ENCODE measurements at regions not wholly inside any gene's neighbourhood (a gene's known extent, or its start where the extent isn't known, plus 50 kb on each side); places are given as distances from the start of the nearest gene placed in this dataset.

DNA sequence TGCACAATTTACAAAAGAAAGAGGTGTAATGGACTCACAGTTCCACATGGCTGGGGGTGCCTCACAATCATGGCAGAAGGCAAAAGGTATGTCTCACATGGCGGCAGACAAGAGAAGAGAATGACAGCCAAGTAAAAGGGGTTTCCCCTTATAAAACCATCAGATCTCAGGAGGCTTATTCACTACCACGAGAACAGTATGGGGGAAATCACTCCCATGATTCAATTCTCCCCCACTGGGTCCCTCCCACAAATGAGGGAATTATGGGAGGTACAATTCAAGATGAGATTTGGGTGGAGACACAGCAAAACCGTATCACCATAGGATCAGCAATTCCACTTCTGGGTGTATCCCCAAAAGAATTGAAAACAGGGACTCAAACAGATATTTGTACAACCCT is 97.5 kb upstream of the STX18 start:
- Histone ChIP-seq H3K9me2 (no peaks in the 10 kb centered on the region), H4K20me1 (ENCODE audit: insufficient read depth) (no peaks in the 10 kb centered on the region), H3K4me2 (no peak overlapping the region), H3F3A (replicated peaks; ENCODE audit: insufficient read depth) (no peaks in the 10 kb centered on the region), H3K79me2 (ENCODE audit: insufficient read depth) (no peaks in the 10 kb centered on the region), H3K4me3 (ENCODE audit: low read depth in 2 of 2, low read length in 1 of 2) (no peak overlapping the region), H3K4me1 (ENCODE audit: control insufficient read depth in 1 of 2, insufficient read depth in 2 of 2, low read depth in 1 of 2, low read length in 1 of 2) (no peaks in the 10 kb centered on the region; a peak in 1 of 4 replicates), H3K9ac (no peak overlapping the region), H2AFZ (ENCODE audit: low read depth) (no peak overlapping the region), H3K36me3 (replicated peaks in 1 of 2; ENCODE audit: control insufficient read depth in 1 of 2, insufficient read depth in 2 of 2, low read length in 1 of 2) (no peaks in the 10 kb centered on the region), H3K27me3 (ENCODE audit: insufficient read depth) (no peaks in the 10 kb centered on the region), H3K9me3 (no peaks in the 10 kb centered on the region), H3K27ac (ENCODE audit: low read depth in 2 of 2, low read length in 1 of 2) (no peak overlapping the region)
- TF ChIP-seq RAD21 (IDR thresholded peaks at IDR 0.05; ENCODE audit: low read length), result no peak
- TF ChIP-seq, protein P1, sequence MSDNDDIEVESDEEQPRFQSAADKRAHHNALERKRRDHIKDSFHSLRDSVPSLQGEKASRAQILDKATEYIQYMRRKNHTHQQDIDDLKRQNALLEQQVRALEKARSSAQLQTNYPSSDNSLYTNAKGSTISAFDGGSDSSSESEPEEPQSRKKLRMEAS (IDR thresholded peaks at IDR 0.05; ENCODE audit: low read depth), result no peak
- no peak for TF ChIP-seq NRF1 (IDR thresholded peaks at IDR 0.05; ENCODE audit: low read depth, low read length)
- TF ChIP-seq ELF1 (IDR thresholded peaks at IDR 0.05), result no peak
- no peak for TF ChIP-seq TCF12 (IDR thresholded peaks at IDR 0.05)
- TF ChIP-seq RCOR1 (IDR thresholded peaks at IDR 0.05; ENCODE audit: low read length), result no peak
- TF ChIP-seq, protein P2, sequence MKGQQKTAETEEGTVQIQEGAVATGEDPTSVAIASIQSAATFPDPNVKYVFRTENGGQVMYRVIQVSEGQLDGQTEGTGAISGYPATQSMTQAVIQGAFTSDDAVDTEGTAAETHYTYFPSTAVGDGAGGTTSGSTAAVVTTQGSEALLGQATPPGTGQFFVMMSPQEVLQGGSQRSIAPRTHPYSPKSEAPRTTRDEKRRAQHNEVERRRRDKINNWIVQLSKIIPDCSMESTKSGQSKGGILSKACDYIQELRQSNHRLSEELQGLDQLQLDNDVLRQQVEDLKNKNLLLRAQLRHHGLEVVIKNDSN (IDR thresholded peaks at IDR 0.05; ENCODE audit: borderline replicate concordance, low read depth), result no peak
- TF ChIP-seq, protein P3, sequence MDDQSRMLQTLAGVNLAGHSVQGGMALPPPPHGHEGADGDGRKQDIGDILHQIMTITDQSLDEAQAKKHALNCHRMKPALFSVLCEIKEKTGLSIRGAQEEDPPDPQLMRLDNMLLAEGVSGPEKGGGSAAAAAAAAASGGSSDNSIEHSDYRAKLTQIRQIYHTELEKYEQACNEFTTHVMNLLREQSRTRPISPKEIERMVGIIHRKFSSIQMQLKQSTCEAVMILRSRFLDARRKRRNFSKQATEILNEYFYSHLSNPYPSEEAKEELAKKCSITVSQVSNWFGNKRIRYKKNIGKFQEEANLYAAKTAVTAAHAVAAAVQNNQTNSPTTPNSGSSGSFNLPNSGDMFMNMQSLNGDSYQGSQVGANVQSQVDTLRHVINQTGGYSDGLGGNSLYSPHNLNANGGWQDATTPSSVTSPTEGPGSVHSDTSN (IDR thresholded peaks at IDR 0.05), result no peak
- no peak for TF ChIP-seq FOXM1 (IDR thresholded peaks at IDR 0.05; ENCODE audit: low read depth)
- TF ChIP-seq, protein P4, sequence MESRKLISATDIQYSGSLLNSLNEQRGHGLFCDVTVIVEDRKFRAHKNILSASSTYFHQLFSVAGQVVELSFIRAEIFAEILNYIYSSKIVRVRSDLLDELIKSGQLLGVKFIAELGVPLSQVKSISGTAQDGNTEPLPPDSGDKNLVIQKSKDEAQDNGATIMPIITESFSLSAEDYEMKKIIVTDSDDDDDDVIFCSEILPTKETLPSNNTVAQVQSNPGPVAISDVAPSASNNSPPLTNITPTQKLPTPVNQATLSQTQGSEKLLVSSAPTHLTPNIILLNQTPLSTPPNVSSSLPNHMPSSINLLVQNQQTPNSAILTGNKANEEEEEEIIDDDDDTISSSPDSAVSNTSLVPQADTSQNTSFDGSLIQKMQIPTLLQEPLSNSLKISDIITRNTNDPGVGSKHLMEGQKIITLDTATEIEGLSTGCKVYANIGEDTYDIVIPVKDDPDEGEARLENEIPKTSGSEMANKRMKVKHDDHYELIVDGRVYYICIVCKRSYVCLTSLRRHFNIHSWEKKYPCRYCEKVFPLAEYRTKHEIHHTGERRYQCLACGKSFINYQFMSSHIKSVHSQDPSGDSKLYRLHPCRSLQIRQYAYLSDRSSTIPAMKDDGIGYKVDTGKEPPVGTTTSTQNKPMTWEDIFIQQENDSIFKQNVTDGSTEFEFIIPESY (IDR thresholded peaks at IDR 0.05; ENCODE audit: borderline replicate concordance, low read depth), result no peak
- TF ChIP-seq RFX5 (IDR thresholded peaks at IDR 0.05; ENCODE audit: low read length), result no peak
- TF ChIP-seq NFIC (IDR thresholded peaks at IDR 0.05; ENCODE audit: borderline replicate concordance), result no peak
- TF ChIP-seq EP300 (IDR thresholded peaks at IDR 0.05; ENCODE audit: borderline replicate concordance in 1 of 2, low read depth in 1 of 2, low read length in 1 of 2), result no peak
- no peak for TF ChIP-seq SIN3A (IDR thresholded peaks at IDR 0.05; ENCODE audit: borderline replicate concordance, low read depth, low read length)
- no peak for TF ChIP-seq GATA2 (CRISPR knock-in tag; IDR thresholded peaks at IDR 0.05)
- TF ChIP-seq, protein P5, sequence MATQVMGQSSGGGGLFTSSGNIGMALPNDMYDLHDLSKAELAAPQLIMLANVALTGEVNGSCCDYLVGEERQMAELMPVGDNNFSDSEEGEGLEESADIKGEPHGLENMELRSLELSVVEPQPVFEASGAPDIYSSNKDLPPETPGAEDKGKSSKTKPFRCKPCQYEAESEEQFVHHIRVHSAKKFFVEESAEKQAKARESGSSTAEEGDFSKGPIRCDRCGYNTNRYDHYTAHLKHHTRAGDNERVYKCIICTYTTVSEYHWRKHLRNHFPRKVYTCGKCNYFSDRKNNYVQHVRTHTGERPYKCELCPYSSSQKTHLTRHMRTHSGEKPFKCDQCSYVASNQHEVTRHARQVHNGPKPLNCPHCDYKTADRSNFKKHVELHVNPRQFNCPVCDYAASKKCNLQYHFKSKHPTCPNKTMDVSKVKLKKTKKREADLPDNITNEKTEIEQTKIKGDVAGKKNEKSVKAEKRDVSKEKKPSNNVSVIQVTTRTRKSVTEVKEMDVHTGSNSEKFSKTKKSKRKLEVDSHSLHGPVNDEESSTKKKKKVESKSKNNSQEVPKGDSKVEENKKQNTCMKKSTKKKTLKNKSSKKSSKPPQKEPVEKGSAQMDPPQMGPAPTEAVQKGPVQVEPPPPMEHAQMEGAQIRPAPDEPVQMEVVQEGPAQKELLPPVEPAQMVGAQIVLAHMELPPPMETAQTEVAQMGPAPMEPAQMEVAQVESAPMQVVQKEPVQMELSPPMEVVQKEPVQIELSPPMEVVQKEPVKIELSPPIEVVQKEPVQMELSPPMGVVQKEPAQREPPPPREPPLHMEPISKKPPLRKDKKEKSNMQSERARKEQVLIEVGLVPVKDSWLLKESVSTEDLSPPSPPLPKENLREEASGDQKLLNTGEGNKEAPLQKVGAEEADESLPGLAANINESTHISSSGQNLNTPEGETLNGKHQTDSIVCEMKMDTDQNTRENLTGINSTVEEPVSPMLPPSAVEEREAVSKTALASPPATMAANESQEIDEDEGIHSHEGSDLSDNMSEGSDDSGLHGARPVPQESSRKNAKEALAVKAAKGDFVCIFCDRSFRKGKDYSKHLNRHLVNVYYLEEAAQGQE (IDR thresholded peaks at IDR 0.05; ENCODE audit: low read depth, low read length), result no peak
- no peak for TF ChIP-seq GABPA (IDR thresholded peaks at IDR 0.05; ENCODE audit: low read depth)
- no peak for TF ChIP-seq RXRA (IDR thresholded peaks at IDR 0.05; ENCODE audit: borderline replicate concordance, low read depth)
- TF ChIP-seq CHD2 (IDR thresholded peaks at IDR 0.05; ENCODE audit: low read length, partially characterized antibody), result no peak
- no peak for TF ChIP-seq SMC3 (IDR thresholded peaks at IDR 0.05; ENCODE audit: low read depth, low read length)
- WGBS (ENCODE audit: low lambda C conversion rate), result 91% methylated on average over 3 of the region's 3 CpGs
- POLR2A ChIA-PET, result no interaction called here
- DNase-seq, result no peak
- CTCF ChIA-PET, result no interaction called here

Data from SK-N-SH (cell line).